ENCODE measurements at regions not wholly inside any gene's neighbourhood (a gene's known extent, or its start where the extent isn't known, plus 50 kb on each side); places are given as distances from the start of the nearest gene placed in this dataset.

DNA sequence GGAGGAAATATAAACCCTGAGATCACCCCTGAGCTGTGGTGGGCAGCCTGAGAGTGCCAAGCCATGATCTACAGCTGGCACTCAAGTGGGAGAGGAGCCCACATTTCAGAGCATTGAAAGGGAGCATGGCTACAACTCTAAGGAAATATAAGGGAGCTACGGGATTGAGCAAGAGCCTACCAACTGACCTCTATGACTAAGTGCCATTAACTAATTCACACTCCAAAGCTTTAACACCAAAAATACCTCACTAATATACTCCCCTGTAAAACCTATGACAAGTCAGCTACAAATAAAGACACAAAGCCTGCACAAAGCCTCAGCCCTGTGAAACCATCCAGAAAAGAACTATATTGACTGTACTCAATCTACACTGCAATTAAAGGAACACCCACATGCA lies 286.8 kb upstream of the RPS23 start:
- TF ChIP-seq, protein P1, sequence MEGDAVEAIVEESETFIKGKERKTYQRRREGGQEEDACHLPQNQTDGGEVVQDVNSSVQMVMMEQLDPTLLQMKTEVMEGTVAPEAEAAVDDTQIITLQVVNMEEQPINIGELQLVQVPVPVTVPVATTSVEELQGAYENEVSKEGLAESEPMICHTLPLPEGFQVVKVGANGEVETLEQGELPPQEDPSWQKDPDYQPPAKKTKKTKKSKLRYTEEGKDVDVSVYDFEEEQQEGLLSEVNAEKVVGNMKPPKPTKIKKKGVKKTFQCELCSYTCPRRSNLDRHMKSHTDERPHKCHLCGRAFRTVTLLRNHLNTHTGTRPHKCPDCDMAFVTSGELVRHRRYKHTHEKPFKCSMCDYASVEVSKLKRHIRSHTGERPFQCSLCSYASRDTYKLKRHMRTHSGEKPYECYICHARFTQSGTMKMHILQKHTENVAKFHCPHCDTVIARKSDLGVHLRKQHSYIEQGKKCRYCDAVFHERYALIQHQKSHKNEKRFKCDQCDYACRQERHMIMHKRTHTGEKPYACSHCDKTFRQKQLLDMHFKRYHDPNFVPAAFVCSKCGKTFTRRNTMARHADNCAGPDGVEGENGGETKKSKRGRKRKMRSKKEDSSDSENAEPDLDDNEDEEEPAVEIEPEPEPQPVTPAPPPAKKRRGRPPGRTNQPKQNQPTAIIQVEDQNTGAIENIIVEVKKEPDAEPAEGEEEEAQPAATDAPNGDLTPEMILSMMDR (IDR thresholded peaks at IDR 0.05) = no peak
- TF ChIP-seq EP300 (IDR thresholded peaks at IDR 0.05) = no peak

Measured in tibial nerve (tissue), 4 donors.